ENCODE measurements at regions not wholly inside any gene's neighbourhood (a gene's known extent, or its start where the extent isn't known, plus 50 kb on each side); places are given as distances from the start of the nearest gene placed in this dataset.

DNA sequence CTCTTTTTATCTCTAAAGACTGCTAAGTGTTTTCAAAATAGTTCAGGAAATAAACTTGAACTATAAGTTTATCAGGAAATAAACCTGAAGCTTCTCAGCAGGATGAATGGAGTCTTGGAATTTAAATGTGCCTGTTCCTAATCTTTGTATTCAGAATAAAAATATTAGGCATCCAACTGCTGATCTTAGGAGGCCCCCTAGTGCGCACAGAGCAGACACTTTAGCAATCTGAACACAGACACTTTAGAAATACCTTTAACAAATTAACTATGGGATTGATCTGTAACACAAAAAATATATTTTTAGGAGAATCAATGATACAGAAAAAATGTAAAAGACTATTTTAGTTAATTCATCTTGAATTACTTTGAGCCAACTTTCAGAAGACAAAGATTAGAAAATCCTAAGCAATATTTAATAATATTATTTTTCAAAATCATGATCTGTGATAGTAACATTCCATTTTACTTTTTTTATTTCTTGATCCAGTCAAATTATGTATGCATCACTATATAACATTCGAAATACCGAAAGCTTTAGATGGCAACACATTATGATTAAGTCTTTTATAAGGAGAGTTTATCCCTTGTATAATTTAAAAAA, 80.9 kb downstream of the SLC41A2 start:
- TF ChIP-seq, protein P1, sequence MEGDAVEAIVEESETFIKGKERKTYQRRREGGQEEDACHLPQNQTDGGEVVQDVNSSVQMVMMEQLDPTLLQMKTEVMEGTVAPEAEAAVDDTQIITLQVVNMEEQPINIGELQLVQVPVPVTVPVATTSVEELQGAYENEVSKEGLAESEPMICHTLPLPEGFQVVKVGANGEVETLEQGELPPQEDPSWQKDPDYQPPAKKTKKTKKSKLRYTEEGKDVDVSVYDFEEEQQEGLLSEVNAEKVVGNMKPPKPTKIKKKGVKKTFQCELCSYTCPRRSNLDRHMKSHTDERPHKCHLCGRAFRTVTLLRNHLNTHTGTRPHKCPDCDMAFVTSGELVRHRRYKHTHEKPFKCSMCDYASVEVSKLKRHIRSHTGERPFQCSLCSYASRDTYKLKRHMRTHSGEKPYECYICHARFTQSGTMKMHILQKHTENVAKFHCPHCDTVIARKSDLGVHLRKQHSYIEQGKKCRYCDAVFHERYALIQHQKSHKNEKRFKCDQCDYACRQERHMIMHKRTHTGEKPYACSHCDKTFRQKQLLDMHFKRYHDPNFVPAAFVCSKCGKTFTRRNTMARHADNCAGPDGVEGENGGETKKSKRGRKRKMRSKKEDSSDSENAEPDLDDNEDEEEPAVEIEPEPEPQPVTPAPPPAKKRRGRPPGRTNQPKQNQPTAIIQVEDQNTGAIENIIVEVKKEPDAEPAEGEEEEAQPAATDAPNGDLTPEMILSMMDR (IDR thresholded peaks at IDR 0.05; ENCODE audit: low read length), result peak; percentile 32
- TF ChIP-seq EZH2phosphoT487 (IDR thresholded peaks at IDR 0.05; ENCODE audit: low read length), result no peak
- Histone ChIP-seq H3K9ac (ENCODE audit: low read length) (no peak overlapping the region), H3K36me3 (replicated peaks; ENCODE audit: insufficient read depth, low read length) (no peaks in the 10 kb centered on the region), H3F3A (ENCODE audit: insufficient read depth, low read length) (no peaks in the 10 kb centered on the region), H3K9me3 (replicated peaks; ENCODE audit: insufficient read depth, low read length) (no peaks in the 10 kb centered on the region), H3K4me3 (ENCODE audit: low read length) (no peak overlapping the region), H3K4me2 (ENCODE audit: low read depth, low read length) (no peak overlapping the region), H4K20me1 (ENCODE audit: insufficient read depth, low read length) (no peaks in the 10 kb centered on the region; the same call in 1 of the 2 replicates), H3K79me2 (ENCODE audit: low read length) (no peaks in the 10 kb centered on the region), H3K27me3 (replicated peaks; ENCODE audit: insufficient read depth, low read length) (no peaks in the 10 kb centered on the region), H3K9me2 (replicated peaks; ENCODE audit: insufficient read depth, low read length) (no peaks in the 10 kb centered on the region), H3K4me1 (ENCODE audit: low read length) (no peaks in the 10 kb centered on the region), H2AFZ (ENCODE audit: low read length) (no peak overlapping the region), H3K27ac (ENCODE audit: low read length) (no peak overlapping the region)
- DNase-seq, result no peak

DNA sequence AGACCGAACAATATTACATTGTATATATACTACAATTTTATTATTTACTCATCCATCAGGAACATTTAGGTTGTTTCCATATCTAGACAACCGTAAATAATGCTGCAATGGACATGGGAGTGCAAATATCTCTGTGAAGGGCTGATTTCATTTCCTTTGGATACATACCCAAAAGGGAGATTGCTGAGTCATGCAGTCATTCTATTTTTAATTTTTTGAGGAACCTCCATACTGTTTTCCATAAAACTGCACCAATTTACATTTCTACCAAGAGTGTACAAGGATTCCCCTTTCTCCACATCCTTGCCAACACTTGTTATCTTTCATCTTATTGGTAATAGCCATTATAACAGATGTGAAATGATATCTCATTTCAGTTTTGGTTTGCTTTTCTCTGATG, 84.7 kb downstream of the SLC41A2 start:
- Histone ChIP-seq H3K27ac (ENCODE audit: low read length) (no peak overlapping the region), H3K4me2 (ENCODE audit: low read depth, low read length) (no peak overlapping the region), H3K36me3 (replicated peaks; ENCODE audit: insufficient read depth, low read length) (no peaks in the 10 kb centered on the region), H3K4me1 (ENCODE audit: low read length) (no peaks in the 10 kb centered on the region), H2AFZ (ENCODE audit: low read length) (no peak overlapping the region), H3K4me3 (ENCODE audit: low read length) (no peak overlapping the region), H4K20me1 (ENCODE audit: insufficient read depth, low read length) (no peaks in the 10 kb centered on the region; the same call in 1 of the 2 replicates), H3F3A (ENCODE audit: insufficient read depth, low read length) (no peaks in the 10 kb centered on the region), H3K9ac (ENCODE audit: low read length) (no peak overlapping the region), H3K9me2 (replicated peaks; ENCODE audit: insufficient read depth, low read length) (no peaks in the 10 kb centered on the region), H3K27me3 (replicated peaks; ENCODE audit: insufficient read depth, low read length) (no peaks in the 10 kb centered on the region), H3K9me3 (replicated peaks; ENCODE audit: insufficient read depth, low read length) (no peaks in the 10 kb centered on the region), H3K79me2 (ENCODE audit: low read length) (no peaks in the 10 kb centered on the region)
- TF ChIP-seq EZH2phosphoT487 (IDR thresholded peaks at IDR 0.05; ENCODE audit: low read length), result no peak
- TF ChIP-seq, protein P1 (IDR thresholded peaks at IDR 0.05; ENCODE audit: low read length), result no peak
- no peak for DNase-seq

DNA sequence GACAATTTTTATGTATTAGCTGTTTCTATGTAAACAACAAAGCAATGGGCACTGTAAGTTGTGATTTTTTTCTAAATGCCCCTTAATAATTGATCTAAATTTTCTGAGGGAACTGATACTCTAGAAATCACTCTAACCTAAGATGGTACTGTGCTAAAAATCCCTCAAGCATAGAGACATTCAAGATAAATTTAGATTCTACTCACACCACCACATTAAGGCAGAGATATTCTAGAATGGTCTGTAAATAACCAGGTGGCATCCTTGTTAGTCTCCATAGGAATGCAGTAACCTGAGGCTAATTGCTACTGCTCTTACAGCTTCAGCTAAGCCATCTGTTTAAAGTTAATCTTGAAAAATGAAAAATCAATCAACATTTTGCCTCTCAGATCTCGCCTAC, 87.3 kb downstream of the SLC41A2 start:
- H3K9ac ChIP-seq (ENCODE audit: low read length), result no peak overlapping the region
- no peaks in the 10 kb centered on the region for H3K9me3 ChIP-seq (replicated peaks; ENCODE audit: insufficient read depth, low read length)
- no peak overlapping the region for H3K4me3 ChIP-seq (ENCODE audit: low read length)
- TF ChIP-seq, protein P1 (IDR thresholded peaks at IDR 0.05; ENCODE audit: low read length), result no peak
- H3K4me2 ChIP-seq (ENCODE audit: low read depth, low read length), result no peak overlapping the region
- no peaks in the 10 kb centered on the region for H3K36me3 ChIP-seq (replicated peaks; ENCODE audit: insufficient read depth, low read length)
- H3F3A ChIP-seq (ENCODE audit: insufficient read depth, low read length), result no peaks in the 10 kb centered on the region
- no peaks in the 10 kb centered on the region for H3K4me1 ChIP-seq (ENCODE audit: low read length)
- no peaks in the 10 kb centered on the region for H3K9me2 ChIP-seq (replicated peaks; ENCODE audit: insufficient read depth, low read length)
- H2AFZ ChIP-seq (ENCODE audit: low read length), result no peak overlapping the region
- DNase-seq, result no peak
- no peaks in the 10 kb centered on the region for H4K20me1 ChIP-seq (ENCODE audit: insufficient read depth, low read length)
- no peaks in the 10 kb centered on the region for H3K27me3 ChIP-seq (replicated peaks; ENCODE audit: insufficient read depth, low read length)
- H3K79me2 ChIP-seq (ENCODE audit: low read length), result no peaks in the 10 kb centered on the region
- H3K27ac ChIP-seq (ENCODE audit: low read length), result no peak overlapping the region

All from MM.1S (cell line).